Endothelial cell of umbilical vein (primary cell): ENCODE measurements at regions not wholly inside any gene's neighbourhood (a gene's known extent, or its start where the extent isn't known, plus 50 kb on each side); places are given as distances from the start of the nearest gene placed in this dataset.

ENCODE experiments used
- BruUV-seq: library from RNA; stranded (reverse); fragments of 400-500 nt; replicated peaks from 2 replicates; lab custom pipeline; 2021; lab: Mats Ljungman, UMichigan
- CTCF ChIA-PET: fragments of 300-600, 350-600 bp; sonication (Branson Sonifier 250); formaldehyde crosslinking; loops from one replicate; lab custom pipeline; 2021; ENCODE audit warnings: antibody characterized with exemption, inconsistent platforms; lab: Charles Lee
- POLR2A ChIA-PET: fragments of 300-600, 350-600 bp; sonication (Branson Sonifier 250); formaldehyde crosslinking; loops from one replicate; lab custom pipeline; 2021; ENCODE audit warnings: antibody characterized with exemption, inconsistent platforms; lab: Charles Lee
- DNase-seq: peaks from one replicate; pipeline ENCODE4 v3.0.0-alpha.2; 2011; ENCODE audit warnings: low read depth, low spot score
- FAIRE-seq: peaks from 2 replicates; lab custom pipeline; 2011; peaks lifted over from hg19 to GRCh38; lab: Jason Lieb, UNC
- H2AFZ ChIP-seq: 2 replicates; pipeline ENCODE4 v1.6.0; 2012; ENCODE audit warnings: low read depth, low read length, control low read depth, inconsistent platforms
- H3K27ac ChIP-seq: 2 replicates; pipeline ENCODE4 v1.5.1; 2011; ENCODE audit warnings: low read depth, mild to moderate bottlenecking, control low read depth, low read length, moderate library complexity; ENCODE audit not compliant: insufficient read depth
- H3K27me3 ChIP-seq, 2 experiments: 2 replicates each; pipeline versions ENCODE4 v1.6.0 to v1.6.1; 2011; ENCODE audit warnings: low read length in 2 of 2, mixed read lengths in 1 of 2; ENCODE audit not compliant: control insufficient read depth in 2 of 2, insufficient read depth in 2 of 2
- H3K36me3 ChIP-seq, 2 experiments: 2 replicates in 1 of 2; 3 replicates in 1 of 2; pipeline ENCODE4 v1.5.1; 2011; ENCODE audit warnings: low read length in 2 of 2, mild to moderate bottlenecking in 1 of 2, moderate library complexity in 1 of 2; ENCODE audit not compliant: control insufficient read depth in 2 of 2, insufficient read depth in 2 of 2; ENCODE audit errors: extremely low read depth in 1 of 2
- H3K4me1 ChIP-seq: 3 replicates; pipeline ENCODE4 v1.5.1; 2011; ENCODE audit warnings: mild to moderate bottlenecking, low read length; ENCODE audit not compliant: control insufficient read depth, insufficient read depth; ENCODE audit errors: extremely low read depth
- H3K4me2 ChIP-seq: 2 replicates; pipeline ENCODE4 v1.6.1; 2011; ENCODE audit warnings: low read length, control low read depth, mixed read lengths; ENCODE audit not compliant: insufficient read depth
- H3K4me3 ChIP-seq, 3 experiments: fragments of 200-600 bp in 1 of 3; sonication (generic), shearing (Covaris generic) in 1 of 3; replicated peaks in 1 of 3; 2 replicates each; pipeline ENCODE4 v1.5.1; 2011 to 2016; ENCODE audit warnings: control low read depth in 3 of 3, low read length in 3 of 3, mild to moderate bottlenecking in 2 of 3, inconsistent platforms in 1 of 3, low read depth in 1 of 3, moderate library complexity in 1 of 3; ENCODE audit not compliant: insufficient read depth in 1 of 3
- H3K79me2 ChIP-seq: 2 replicates; pipeline ENCODE4 v1.6.0; 2012; ENCODE audit warnings: low read length, inconsistent platforms; ENCODE audit not compliant: control insufficient read depth, insufficient read depth
- H3K9ac ChIP-seq: replicated peaks from 2 replicates; pipeline ENCODE3; 2011; ENCODE audit warnings: low read length, control low read depth; ENCODE audit not compliant: insufficient read depth; ENCODE audit errors: extremely low read depth
- H3K9me1 ChIP-seq: replicated peaks from 3 replicates; pipeline ENCODE4 v1.6.0; 2011; ENCODE audit warnings: mild to moderate bottlenecking, low read length; ENCODE audit not compliant: control insufficient read depth, insufficient read depth; ENCODE audit errors: extremely low read depth
- H3K9me3 ChIP-seq: replicated peaks from 2 replicates; pipeline ENCODE4 v1.5.1; 2012; ENCODE audit warnings: low read length, inconsistent platforms; ENCODE audit not compliant: control insufficient read depth, insufficient read depth
- H4K20me1 ChIP-seq: replicated peaks from 2 replicates; pipeline ENCODE3; 2011; ENCODE audit warnings: mild to moderate bottlenecking, low read length; ENCODE audit not compliant: control insufficient read depth, insufficient read depth; ENCODE audit errors: extremely low read depth
- EZH2 ChIP-seq: IDR thresholded peaks from 2 replicates; pipeline ENCODE4 v1.6.1; 2012; ENCODE audit warnings: borderline replicate concordance, low read depth, mild to moderate bottlenecking, moderate library complexity, low read length, inconsistent platforms; ENCODE audit not compliant: severe bottlenecking
- FOS ChIP-seq: IDR thresholded peaks from 2 replicates; pipeline ENCODE4 v1.6.1; 2011; ENCODE audit warnings: mild to moderate bottlenecking, low read length, moderate library complexity, borderline replicate concordance; ENCODE audit not compliant: insufficient read depth
- GATA2 ChIP-seq: IDR thresholded peaks from 2 replicates; pipeline ENCODE4 v1.7.0; 2011; ENCODE audit warnings: low read depth, mild to moderate bottlenecking, moderate library complexity, mixed read lengths, low read length; ENCODE audit not compliant: insufficient read length, insufficient read depth
- JUN ChIP-seq: IDR thresholded peaks from 2 replicates; pipeline ENCODE4 v1.6.1; 2011; ENCODE audit warnings: borderline replicate concordance, low read depth; ENCODE audit not compliant: insufficient read length, insufficient read depth
- MYC ChIP-seq: IDR thresholded peaks from one replicate; pipeline ENCODE4 v1.6.1; 2011; ENCODE audit warnings: mild to moderate bottlenecking, low read depth, low read length
- POLR2A ChIP-seq: IDR thresholded peaks from 2 replicates; pipeline ENCODE4 v1.6.1; 2012; ENCODE audit warnings: low read depth, mild to moderate bottlenecking, control low read depth, low read length
- POLR2AphosphoS5 ChIP-seq: IDR thresholded peaks from 2 replicates; pipeline ENCODE4 v1.6.1; 2012; ENCODE audit warnings: low read depth, mild to moderate bottlenecking, control low read depth, low read length, moderate library complexity; ENCODE audit not compliant: insufficient read depth
- dilution Hi-C: fragments of 300-500 bp; cut with MboI; formaldehyde crosslinking; loops from one replicate; pipeline ENCODE4 v1.15.0; 2019; ENCODE audit warnings: low sequenced_read_pairs; ENCODE audit not compliant: extremely low pct_ligation_motif_present
- intact Hi-C: fragments of 100-400 bp; cut with micrococcal nuclease; formaldehyde crosslinking; loops from one replicate; pipeline ENCODE4 v1.10.0; 2022
- TF ChIP-seq, protein P1 (sequence below), 2 donors: IDR thresholded peaks; 1 replicate in 1 of 2; 2 replicates in 1 of 2; pipeline ENCODE4 v1.5.1; 2011; ENCODE audit warnings: low read length in 2 of 2, mild to moderate bottlenecking in 2 of 2, moderate library complexity in 2 of 2, control low read depth in 1 of 2, inconsistent platforms in 1 of 2, low read depth in 1 of 2; ENCODE audit not compliant: insufficient read depth in 1 of 2; ENCODE audit errors: extremely low read depth in 1 of 2
- TF ChIP-seq, protein P2 (sequence below): IDR thresholded peaks from 2 replicates; pipeline ENCODE4 v1.6.1; 2011; ENCODE audit not compliant: insufficient read depth, insufficient read length

DNA sequence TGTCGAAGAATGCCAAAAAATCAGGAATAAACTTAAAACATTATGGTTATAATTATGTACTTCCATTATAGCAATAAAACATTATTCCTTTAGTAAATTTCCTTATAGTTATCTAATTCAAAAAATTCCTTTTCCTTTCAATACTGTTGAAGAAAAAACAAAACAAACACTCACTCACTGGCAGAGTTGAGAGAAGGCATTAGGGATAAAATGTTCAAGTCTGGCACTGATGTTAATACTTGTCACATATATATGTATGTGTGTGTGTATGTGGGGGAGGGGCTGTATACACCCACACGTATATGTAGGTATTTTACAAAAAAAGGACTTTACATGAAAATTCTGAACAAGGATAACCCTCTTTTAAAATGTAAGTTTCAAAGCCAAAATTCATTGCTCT lies 150.2 kb upstream of the MEOX2 start:
- TF ChIP-seq POLR2AphosphoS5 (no peak), MYC (no peak), EZH2 (no peak), JUN (no peak), FOS (no peak), POLR2A (no peak), GATA2 (no peak)
- TF ChIP-seq, protein P1, sequence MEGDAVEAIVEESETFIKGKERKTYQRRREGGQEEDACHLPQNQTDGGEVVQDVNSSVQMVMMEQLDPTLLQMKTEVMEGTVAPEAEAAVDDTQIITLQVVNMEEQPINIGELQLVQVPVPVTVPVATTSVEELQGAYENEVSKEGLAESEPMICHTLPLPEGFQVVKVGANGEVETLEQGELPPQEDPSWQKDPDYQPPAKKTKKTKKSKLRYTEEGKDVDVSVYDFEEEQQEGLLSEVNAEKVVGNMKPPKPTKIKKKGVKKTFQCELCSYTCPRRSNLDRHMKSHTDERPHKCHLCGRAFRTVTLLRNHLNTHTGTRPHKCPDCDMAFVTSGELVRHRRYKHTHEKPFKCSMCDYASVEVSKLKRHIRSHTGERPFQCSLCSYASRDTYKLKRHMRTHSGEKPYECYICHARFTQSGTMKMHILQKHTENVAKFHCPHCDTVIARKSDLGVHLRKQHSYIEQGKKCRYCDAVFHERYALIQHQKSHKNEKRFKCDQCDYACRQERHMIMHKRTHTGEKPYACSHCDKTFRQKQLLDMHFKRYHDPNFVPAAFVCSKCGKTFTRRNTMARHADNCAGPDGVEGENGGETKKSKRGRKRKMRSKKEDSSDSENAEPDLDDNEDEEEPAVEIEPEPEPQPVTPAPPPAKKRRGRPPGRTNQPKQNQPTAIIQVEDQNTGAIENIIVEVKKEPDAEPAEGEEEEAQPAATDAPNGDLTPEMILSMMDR (IDR thresholded peaks at IDR 0.05; ENCODE audit: extremely low read depth in 1 of 2, insufficient read depth in 1 of 2, low read depth in 1 of 2, low read length in 2 of 2) = no peak
- TF ChIP-seq, protein P2, sequence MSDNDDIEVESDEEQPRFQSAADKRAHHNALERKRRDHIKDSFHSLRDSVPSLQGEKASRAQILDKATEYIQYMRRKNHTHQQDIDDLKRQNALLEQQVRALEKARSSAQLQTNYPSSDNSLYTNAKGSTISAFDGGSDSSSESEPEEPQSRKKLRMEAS = no peak
- Histone ChIP-seq H3K36me3 (no peaks in the 10 kb centered on the region), H3K27ac (no peak overlapping the region), H3K27me3 (no peaks in the 10 kb centered on the region), H2AFZ (no peak overlapping the region), H3K9me3 (no peaks in the 10 kb centered on the region), H3K4me2 (no peak overlapping the region), H3K9ac (no peak overlapping the region), H3K4me1 (peaks cover 14% of the 10 kb centered on the region), H4K20me1 (no peaks in the 10 kb centered on the region), H3K4me3 (no peak overlapping the region), H3K79me2 (no peaks in the 10 kb centered on the region), H3K9me1 (no peaks in the 10 kb centered on the region)
- ChIA-PET CTCF (no interaction called here), POLR2A (no interaction called here)
- dilution Hi-C loops = no loop called here
- DNase-seq (no peak), FAIRE-seq (no peak)
- intact Hi-C loops = loop anchor here (5.0 kb wide), 2 partner anchors 54 to 149 kb away; partner anchors contain the start of gene MEOX2
- BruUV-seq = no TSS peak
